Activated naive CD4-positive, alpha-beta T cell treated with anti-CD3 and anti-CD28 coated beads, Interleukin-2, amount 50 U/mL, for 72 hours (primary cell): ENCODE measurements at regions not wholly inside any gene's neighbourhood (a gene's known extent, or its start where the extent isn't known, plus 50 kb on each side); places are given as distances from the start of the nearest gene placed in this dataset.
"Not testable (repeated sequence)": the region's sequence is repeated elsewhere in the genome, so short reads cannot be mapped to it uniquely, and the experiment has no call there.

Source experiments
- ATAC-seq, 2 donors: fragments of 150-1000 bp; cut with Tn5 transposase; 2 replicates each; pipeline ENCODE4 v1.10.0; 2021; ENCODE audit warnings: mild to moderate bottlenecking in 2 of 2, moderate library complexity in 2 of 2
- DNase-seq, 2 donors: peaks; one replicate each; pipeline ENCODE4 v3.0.0; 2021 to 2022; ENCODE audit warnings: low spot score in 2 of 2
- H3K27ac Mint-ChIP-seq, 2 donors: one replicate each; pipeline ENCODE4 v1.8.0; 2022; ENCODE audit warnings: mild to moderate bottlenecking in 2 of 2, mixed read lengths in 2 of 2
- H3K36me3 Mint-ChIP-seq, 2 donors: one replicate each; pipeline ENCODE4 v1.8.0; 2022; ENCODE audit warnings: mixed read lengths in 2 of 2
- H3K9me3 Mint-ChIP-seq, 2 donors: one replicate each; pipeline ENCODE4 v1.8.0; 2022; ENCODE audit warnings: mixed read lengths in 2 of 2

DNA sequence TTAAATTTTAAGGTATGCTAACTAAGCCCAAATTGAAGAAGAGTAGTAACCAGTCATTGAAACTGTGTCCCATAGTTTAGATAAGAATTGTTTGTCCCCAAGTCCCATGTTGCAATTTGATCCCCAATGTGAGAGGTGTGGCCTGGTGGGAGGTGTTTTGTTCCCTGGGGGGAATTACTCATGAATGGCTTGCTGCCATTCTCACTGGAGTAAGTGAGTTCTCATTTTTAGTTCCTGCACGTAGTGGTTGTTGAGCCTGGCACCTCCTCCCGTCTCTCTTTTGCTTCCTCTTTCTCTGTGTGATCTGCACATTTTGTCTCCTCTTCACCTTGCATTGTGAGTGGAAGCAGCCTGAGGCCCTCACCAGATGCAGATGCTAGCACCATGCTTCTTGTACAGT, 1271.0 kb downstream of the NSUN3 start:
- ATAC-seq (no peak), DNase-seq (no peak)
- H3K36me3 Mint-ChIP-seq = peaks cover 0 to 5% of the 10 kb centered on the region in 2 donors
- H3K9me3 Mint-ChIP-seq = peaks cover 4 to 12% of the 10 kb centered on the region in 2 donors
- H3K27ac Mint-ChIP-seq = no peak overlapping the region

DNA sequence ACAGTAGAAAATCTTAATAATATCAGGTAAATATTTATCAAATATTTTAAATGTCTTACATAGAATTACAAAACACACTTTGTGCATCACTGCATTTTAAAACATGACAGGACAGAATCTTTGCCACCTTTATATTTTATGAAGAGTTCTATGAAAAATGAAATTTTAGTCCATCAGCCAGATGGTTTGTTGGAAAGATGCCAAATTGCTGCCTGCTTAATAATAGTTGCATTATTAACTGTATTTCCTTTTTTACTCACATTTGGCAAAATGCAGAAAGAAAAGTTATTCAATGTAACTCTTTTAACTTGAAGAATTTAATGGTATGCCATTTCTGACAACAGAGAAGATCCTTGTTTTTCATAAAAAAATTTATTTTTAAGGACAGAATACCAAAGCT, 1271.6 kb downstream of the NSUN3 start:
- no peak for ATAC-seq
- H3K9me3 Mint-ChIP-seq = peaks cover 4 to 8% of the 10 kb centered on the region in 2 donors
- no peak for DNase-seq
- H3K36me3 Mint-ChIP-seq = peaks cover 0 to 5% of the 10 kb centered on the region in 2 donors
- no peak overlapping the region for H3K27ac Mint-ChIP-seq

DNA sequence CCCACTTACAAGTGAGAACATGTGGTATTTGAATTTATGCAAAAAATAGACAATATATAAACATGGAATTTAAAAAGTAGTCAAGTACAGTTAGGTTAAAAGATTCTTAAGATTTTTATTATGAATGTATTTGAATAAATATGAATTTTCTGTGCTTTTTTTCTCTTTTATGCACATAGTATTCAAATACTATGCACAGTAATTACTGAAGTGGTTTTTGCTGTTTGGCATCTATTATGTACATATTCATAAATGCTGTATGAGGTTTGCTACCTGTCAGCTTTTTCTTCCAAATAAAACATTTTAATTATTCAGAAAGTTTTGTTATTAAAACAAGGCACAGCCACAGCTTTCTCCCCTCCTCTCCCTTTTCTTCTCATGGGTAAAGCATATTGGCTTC, 1272.7 kb downstream of the NSUN3 start:
- H3K36me3 Mint-ChIP-seq = peaks cover 0 to 1% of the 10 kb centered on the region in 2 donors

DNA sequence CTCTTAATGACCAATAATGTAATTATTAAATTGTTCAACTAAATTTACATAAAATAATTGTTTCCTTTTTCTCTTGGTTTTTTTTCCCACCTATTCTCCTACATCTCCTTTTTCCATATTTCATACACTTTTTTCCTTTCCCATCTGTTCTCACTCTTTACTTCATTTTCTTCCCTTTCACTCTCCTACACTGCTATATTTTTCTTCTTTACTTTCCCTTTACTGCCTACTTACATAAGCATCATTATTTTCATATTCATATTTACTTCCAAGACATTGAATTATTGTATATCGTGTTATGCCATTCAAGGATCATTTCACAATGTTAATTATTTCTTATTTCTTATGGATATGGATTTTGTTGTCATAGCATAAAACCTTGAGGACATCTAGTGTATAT, 1275.6 kb downstream of the NSUN3 start:
- DNase-seq (no peak), ATAC-seq (no peak)
- H3K36me3 Mint-ChIP-seq = no peaks in the 10 kb centered on the region
- H3K9me3 Mint-ChIP-seq = peaks cover 0 to 7% of the 10 kb centered on the region in 2 donors
- H3K27ac Mint-ChIP-seq = no peak overlapping the region

More for the DNA sequence above, 1272.7 kb downstream of the NSUN3 start:
- DNase-seq = no peak
- no peak for ATAC-seq
- no peak overlapping the region for H3K27ac Mint-ChIP-seq
- H3K9me3 Mint-ChIP-seq = peaks cover 1 to 7% of the 10 kb centered on the region in 2 donors

DNA sequence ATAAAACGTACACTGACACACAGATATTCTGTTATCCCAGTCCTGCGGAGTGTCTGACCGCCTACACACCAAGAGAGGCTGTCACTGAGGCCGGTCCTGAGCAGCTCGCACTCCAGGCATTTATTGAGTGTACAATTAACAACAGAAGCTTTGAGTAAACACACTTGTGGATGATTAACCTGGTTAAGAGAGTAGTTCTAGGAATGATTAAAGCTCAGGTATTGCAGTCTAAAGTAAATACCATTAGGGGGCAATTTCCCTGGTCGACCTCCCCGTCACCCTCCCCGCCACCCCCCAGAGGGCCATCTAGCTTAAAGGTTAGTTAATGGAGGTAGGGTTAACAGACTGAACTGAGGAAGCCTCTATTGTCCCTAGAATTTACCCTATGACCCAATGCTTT, 1278.5 kb downstream of the NSUN3 start:
- DNase-seq = no peak
- no peak for ATAC-seq
- peaks cover 7 to 11% of the 10 kb centered on the region in 2 donors for H3K9me3 Mint-ChIP-seq
- no peak overlapping the region for H3K27ac Mint-ChIP-seq
- H3K36me3 Mint-ChIP-seq = no peaks in the 10 kb centered on the region

DNA sequence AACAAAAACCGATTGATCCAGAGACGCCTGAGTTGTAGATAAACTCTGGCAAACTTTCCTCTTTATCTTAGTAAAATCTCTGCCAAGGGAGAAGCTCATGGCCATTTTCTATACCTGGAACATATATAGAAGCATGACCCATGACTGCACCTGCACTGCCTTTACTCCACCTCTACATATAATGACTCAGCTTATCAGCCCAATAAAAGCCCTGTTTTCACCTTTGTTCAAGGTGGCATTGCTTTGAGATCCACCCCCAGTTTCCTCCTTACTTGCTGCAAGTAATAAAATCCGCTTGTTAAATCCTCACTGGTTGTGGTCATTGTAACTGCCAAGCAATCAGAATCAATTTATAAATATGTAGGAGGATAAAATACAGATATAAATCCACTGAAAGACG, 1280.4 kb downstream of the NSUN3 start:
- peaks cover 7 to 16% of the 10 kb centered on the region in 2 donors for H3K9me3 Mint-ChIP-seq
- ATAC-seq (no peak), DNase-seq (no peak)
- no peaks in the 10 kb centered on the region for H3K36me3 Mint-ChIP-seq
- no peak overlapping the region for H3K27ac Mint-ChIP-seq

DNA sequence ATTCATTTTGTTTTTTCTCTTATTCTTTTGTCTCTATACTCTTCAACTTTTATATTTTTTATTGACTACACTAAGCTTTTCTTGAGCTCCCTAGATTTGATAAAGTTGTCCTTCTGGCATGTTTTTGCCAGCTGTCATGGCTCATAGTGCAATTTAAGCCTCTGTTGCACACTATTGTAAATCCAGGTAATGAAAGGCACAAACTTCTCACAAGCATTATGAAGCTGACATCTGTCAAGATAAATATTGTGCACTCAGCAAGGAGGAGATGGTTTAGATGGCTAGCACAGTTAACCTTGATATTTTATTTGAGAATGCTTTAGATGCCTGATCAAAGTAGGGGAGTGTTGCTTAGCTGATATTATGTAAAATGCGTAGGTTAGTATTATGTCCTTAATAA, 1280.9 kb downstream of the NSUN3 start:
- Mint-ChIP-seq H3K27ac (no peak overlapping the region), H3K36me3 (no peaks in the 10 kb centered on the region), H3K9me3 (peaks cover 7 to 16% of the 10 kb centered on the region in 2 donors)
- no peak for DNase-seq
- ATAC-seq = no peak

DNA sequence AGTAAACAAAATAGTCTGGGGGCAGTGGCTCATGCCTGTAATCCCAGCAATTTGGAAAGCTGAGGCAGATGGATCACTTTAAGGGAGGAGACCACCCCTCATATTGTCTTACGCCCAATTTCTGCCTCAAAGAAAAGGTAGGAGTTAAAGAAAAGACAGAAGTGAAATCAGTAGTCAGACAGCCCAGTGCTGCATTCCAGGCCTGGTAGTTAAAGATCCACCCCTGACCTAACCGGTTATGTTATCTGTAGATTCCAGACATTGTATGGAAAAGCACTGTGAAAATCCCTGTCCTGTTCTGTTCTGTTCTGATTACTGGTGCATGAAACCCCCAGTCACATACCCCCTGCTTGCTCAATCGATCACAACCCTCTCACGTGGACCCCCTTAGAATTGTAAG, 1285.1 kb downstream of the NSUN3 start:
- H3K9me3 Mint-ChIP-seq = peaks cover 12 to 16% of the 10 kb centered on the region in 2 donors
- not testable (repeated sequence) for H3K27ac Mint-ChIP-seq

DNA sequence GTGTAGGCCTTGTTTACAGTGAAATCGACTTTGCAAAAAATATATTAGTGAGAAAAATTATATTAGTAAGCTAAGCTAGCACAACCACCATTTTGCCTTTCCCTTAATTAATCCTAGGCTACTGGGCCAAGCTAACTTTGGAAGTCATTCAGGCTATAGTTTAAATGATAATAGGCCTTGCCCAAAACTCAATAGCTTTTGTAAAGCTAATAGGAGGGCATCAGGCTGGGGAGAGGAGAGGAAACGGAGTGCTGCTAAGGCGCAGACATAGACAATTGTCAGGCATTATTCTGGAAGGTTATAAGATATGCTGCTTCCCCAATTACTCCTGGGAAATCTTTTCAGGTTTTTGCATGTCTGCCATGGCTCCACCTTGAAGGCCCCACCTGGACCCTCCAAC, 1286.0 kb downstream of the NSUN3 start:
- ATAC-seq = no peak
- peaks cover 9 to 11% of the 10 kb centered on the region in 2 donors for H3K9me3 Mint-ChIP-seq
- H3K27ac Mint-ChIP-seq = no peak overlapping the region
- DNase-seq = no peak
- H3K36me3 Mint-ChIP-seq = no peaks in the 10 kb centered on the region

More for the DNA sequence above, 1285.1 kb downstream of the NSUN3 start:
- not testable (repeated sequence) for DNase-seq, H3K36me3 Mint-ChIP-seq, ATAC-seq

DNA sequence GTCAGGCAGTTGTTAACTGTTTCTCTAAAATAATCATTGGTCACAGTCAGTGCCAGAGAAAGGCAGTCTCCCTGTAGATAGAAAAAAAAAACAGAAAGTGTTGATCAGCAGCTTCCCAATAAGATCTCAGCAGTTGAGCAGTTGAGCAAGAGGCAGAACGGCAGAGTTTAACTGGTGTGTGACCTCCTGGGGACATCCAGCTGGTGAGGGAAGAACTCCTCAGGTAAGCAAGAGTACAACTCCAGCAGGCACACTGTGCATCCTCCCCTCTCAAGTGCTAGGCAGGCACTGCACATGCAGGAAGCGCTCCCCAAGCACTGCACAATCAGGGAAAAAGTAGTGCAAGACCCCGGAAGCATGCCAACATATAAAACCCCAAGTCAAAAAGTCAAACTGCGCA, 1287.2 kb downstream of the NSUN3 start:
- H3K36me3 Mint-ChIP-seq = no peaks in the 10 kb centered on the region
- no peak overlapping the region for H3K27ac Mint-ChIP-seq
- ATAC-seq (no peak), DNase-seq (no peak)
- peaks cover 10 to 14% of the 10 kb centered on the region in 2 donors for H3K9me3 Mint-ChIP-seq

DNA sequence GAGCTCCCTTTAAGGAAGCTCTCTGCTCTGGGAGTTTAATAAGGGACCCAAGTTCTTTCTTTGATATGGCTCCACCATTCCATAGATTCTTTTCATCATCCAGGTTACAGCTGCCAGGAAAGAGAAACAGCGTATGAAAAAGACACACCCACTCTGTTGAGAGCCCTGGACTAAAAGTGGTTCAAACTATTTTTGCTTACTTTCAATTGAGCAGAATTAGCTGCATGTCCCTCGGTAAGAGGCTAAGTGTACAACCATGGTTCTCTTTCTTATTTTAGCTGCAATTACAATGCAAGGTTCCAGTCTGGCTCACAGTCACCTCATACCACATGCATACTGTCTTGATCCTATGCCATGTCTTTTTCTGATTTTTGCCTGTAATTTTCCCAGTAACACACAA, 1288.3 kb downstream of the NSUN3 start:
- no peak for ATAC-seq
- Mint-ChIP-seq H3K9me3 (peaks cover 10 to 14% of the 10 kb centered on the region in 2 donors), H3K27ac (no peak overlapping the region), H3K36me3 (no peaks in the 10 kb centered on the region)
- DNase-seq = no peak

DNA sequence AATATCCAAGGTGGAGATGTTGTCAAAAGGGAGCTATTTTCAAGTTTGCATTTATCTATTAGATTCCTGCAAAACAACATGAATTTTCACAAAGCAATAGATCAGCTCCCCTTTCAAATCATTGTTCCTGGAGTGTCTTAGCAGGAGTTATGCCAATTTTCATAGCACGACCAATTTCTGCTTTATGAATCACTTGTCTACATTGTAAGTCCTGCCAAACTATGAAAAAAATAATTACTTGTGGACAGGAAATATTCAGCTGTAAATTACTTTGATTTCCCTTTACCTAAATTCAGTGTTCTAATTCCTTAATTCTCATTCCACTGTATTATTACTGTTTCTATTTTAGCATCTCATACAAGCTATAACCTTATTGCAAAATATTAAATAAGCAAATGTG, 1289.6 kb downstream of the NSUN3 start:
- ATAC-seq = no peak
- no peak overlapping the region for H3K27ac Mint-ChIP-seq
- peaks cover 10 to 14% of the 10 kb centered on the region in 2 donors for H3K9me3 Mint-ChIP-seq
- DNase-seq = no peak
- H3K36me3 Mint-ChIP-seq = no peaks in the 10 kb centered on the region

DNA sequence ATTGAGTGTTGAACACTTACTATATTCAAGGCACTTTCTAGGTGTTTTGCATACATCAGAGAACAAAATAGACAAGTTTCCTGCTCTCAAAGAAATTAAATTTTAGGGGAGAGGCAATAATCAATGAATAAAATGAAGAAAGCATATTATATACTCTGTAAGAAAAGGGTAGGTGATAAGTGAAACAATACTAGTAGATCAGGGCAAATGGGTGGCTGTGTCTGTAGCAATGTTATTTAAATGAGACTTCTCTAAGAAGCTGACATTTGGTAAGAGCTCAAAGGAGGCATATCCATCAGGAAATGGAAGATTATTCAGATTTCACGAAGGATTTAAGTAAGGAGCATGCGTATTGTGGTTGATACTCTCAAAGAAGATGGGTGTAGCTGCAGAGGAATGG, 1291.6 kb downstream of the NSUN3 start:
- DNase-seq (no peak), ATAC-seq (no peak)
- no peaks in the 10 kb centered on the region for H3K36me3 Mint-ChIP-seq
- peaks cover 8 to 10% of the 10 kb centered on the region in 2 donors for H3K9me3 Mint-ChIP-seq
- no peak overlapping the region for H3K27ac Mint-ChIP-seq

DNA sequence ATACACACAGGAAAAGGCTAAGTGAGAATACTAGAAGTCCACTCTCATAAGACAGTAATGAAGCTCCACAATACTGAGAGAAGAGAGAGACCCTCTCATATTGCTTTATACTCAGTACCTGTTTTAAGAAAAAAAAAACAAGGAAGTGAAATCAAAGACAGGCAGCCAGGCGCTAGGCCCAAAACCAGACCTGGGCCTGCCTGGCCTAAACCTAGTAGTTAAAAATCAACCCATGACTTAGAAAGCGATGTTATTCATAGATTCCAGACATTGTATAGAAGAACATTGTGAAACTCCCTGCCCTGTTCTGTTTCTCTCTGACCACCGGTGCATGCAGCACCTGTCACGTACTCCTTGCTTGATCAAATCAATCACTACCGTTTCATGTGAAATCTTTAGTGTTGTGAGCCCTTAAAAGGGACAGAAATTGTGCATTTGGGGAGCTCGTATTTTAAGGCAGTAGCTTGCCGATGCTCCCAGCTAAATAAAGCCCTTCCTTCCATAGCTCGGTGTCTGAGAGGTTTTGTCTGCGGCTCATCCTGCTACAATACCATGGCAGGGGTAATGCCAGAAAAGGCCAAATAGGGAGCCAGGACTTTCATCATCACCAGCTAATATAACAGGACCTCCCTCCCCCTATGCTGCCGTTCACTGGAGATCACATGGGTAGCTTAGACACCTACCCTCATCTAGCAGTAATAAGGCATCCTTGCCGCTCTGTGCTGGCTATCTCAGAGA, 1294.1 kb downstream of the NSUN3 start:
- H3K36me3 Mint-ChIP-seq = no peaks in the 10 kb centered on the region
- DNase-seq (no peak), ATAC-seq (no peak)
- peaks cover 3 to 4% of the 10 kb centered on the region in 2 donors for H3K9me3 Mint-ChIP-seq
- H3K27ac Mint-ChIP-seq = no peak overlapping the region

DNA sequence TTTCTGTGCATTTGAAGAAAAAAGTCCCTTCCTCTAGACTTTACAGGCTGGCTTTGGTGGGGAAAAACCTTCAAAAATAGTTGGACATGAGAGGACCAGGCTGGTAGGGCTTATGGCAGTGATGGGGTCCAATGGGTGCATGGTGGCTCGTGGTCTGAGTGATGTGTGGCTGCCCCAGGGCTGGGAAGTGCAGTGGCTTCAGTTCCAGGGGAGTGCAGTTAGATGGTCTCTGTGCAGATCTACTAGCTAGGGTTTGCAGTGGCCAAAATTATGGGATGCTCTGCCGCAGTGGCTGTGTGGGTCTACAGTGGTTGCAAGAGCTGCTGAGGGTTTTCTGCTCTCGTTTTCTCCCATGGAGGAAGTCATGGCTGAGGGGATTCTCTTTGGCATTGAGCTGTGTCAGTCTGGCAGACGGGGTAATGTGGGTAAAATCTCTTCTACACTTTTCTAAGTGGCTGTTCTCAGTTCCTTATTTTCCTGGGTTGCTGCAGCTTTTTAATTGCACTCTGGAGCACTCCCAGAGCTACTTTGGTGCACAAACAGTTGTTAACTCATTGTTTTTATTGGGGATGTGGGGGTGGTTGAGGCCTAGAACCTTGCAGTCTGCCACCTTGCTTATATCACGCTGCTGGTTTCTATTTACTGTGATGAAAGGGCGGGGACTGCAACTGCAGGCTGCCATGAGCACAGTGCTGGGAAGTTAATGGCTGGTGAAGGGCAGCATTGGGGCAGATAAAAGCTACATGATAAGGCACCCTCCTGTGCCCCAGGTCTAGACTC, 1324.6 kb downstream of the NSUN3 start:
- Mint-ChIP-seq H3K27ac (no peak overlapping the region), H3K36me3 (no peaks in the 10 kb centered on the region), H3K9me3 (peaks cover 6 to 13% of the 10 kb centered on the region in 2 donors)
- DNase-seq = no peak
- ATAC-seq = no peak

DNA sequence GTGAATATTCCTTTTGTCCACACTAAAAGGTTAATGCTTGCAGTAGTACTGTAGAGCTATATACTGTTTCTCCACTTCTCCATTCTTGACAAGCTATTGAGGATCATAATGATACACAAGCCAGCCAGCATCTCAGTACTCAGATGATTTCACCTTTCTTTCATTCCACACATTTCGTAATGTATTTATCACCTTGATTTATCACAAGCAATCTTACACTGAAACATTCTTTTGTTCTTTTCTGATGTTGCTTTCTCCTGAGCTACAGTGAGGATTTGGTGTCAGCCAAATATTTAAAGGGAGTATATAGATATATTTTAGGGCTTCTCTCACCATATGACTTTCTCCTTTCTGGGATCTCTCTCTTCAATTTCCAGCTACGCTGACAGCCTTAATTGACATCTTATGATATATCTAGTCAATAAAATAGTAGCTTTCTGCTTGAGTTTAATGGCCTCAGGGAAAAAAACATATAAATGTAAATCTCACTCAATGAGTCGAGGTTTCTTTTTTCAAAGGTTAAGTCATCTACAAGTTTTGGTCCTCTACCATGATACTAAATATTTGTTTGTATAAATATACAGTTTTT, 1327.0 kb downstream of the NSUN3 start:
- H3K27ac Mint-ChIP-seq = no peak overlapping the region
- H3K36me3 Mint-ChIP-seq = no peaks in the 10 kb centered on the region
- ATAC-seq (no peak), DNase-seq (no peak)
- H3K9me3 Mint-ChIP-seq = peaks cover 11 to 17% of the 10 kb centered on the region in 2 donors

DNA sequence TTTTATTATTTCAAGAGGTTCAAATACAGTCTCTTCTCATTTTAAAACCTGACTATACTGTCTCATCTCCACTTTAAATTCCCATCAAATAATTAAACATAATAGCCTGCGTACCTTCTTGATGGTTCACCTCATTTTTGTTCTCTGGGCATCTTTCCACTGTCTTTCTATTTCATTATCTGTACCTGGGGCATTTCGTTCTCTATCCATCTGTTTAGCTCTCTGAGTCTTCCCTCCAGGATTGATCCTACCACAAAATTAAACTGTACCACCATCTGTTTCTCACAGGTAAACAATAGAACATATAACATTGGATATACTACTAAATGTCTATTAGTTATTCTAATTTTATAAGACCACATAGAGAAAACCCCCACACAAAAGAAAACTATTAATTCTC, 1331.4 kb downstream of the NSUN3 start:
- DNase-seq (no peak), ATAC-seq (no peak)
- H3K9me3 Mint-ChIP-seq = peaks cover 5 to 8% of the 10 kb centered on the region in 2 donors
- no peak overlapping the region for H3K27ac Mint-ChIP-seq
- H3K36me3 Mint-ChIP-seq = no peaks in the 10 kb centered on the region
